GM23248 (cell line): ENCODE measurements at regions not wholly inside any gene's neighbourhood (a gene's known extent, or its start where the extent isn't known, plus 50 kb on each side); places are given as distances from the start of the nearest gene placed in this dataset.
A peak's percentile ranks its signal among the peaks of the same experiment; 100 is the strongest.

ENCODE experiments used
- DNase-seq: peaks from one replicate; pipeline ENCODE4 v3.0.0-alpha.2; 2015
- H2AFZ ChIP-seq: fragments of 200-600 bp; sonication (generic); 2 replicates; pipeline ENCODE4 v1.6.1; 2016; ENCODE audit warnings: antibody characterized with exemption
- H3F3A ChIP-seq: fragments of 200-600 bp; sonication (generic); 2 replicates; pipeline ENCODE4 v1.6.1; 2016; ENCODE audit warnings: mild to moderate bottlenecking, antibody characterized with exemption, mixed run types; ENCODE audit not compliant: insufficient read depth
- H3K27ac ChIP-seq: fragments of 200-600 bp; sonication (generic); 2 replicates; pipeline ENCODE4 v1.5.1; 2016; ENCODE audit warnings: mild to moderate bottlenecking
- H3K27me3 ChIP-seq: fragments of 200-600 bp; sonication (generic); replicated peaks from 2 replicates; pipeline ENCODE4 v1.6.1; 2016; ENCODE audit warnings: mild to moderate bottlenecking; ENCODE audit not compliant: insufficient read depth
- H3K36me3 ChIP-seq: fragments of 200-600 bp; sonication (generic); 2 replicates; pipeline ENCODE4 v1.6.1; 2016; ENCODE audit warnings: low read depth, mild to moderate bottlenecking
- H3K4me1 ChIP-seq: fragments of 200-600 bp; sonication (generic); 2 replicates; pipeline ENCODE4 v1.6.1; 2016; ENCODE audit warnings: mild to moderate bottlenecking; ENCODE audit not compliant: insufficient read depth
- H3K4me2 ChIP-seq: fragments of 200-600 bp; sonication (generic); one replicate; pipeline ENCODE4 v1.6.1; 2016; ENCODE audit warnings: mild to moderate bottlenecking; ENCODE audit not compliant: unreplicated experiment
- H3K4me3 ChIP-seq: fragments of 200-600 bp; sonication (generic); 2 replicates; pipeline ENCODE4 v1.5.1; 2016; ENCODE audit warnings: mild to moderate bottlenecking
- H3K79me2 ChIP-seq: fragments of 200-600 bp; sonication (generic); 2 replicates; pipeline ENCODE4 v1.6.1; 2016; ENCODE audit warnings: mild to moderate bottlenecking; ENCODE audit not compliant: insufficient read depth
- H3K9ac ChIP-seq: fragments of 200-600 bp; sonication (generic); 2 replicates; pipeline ENCODE4 v1.6.1; 2016; ENCODE audit warnings: mild to moderate bottlenecking
- H3K9me2 ChIP-seq: fragments of 200-600 bp; sonication (generic); 2 replicates; pipeline ENCODE4 v1.6.1; 2016; ENCODE audit warnings: mixed run types, mild to moderate bottlenecking, moderate library complexity; ENCODE audit not compliant: insufficient read depth
- H3K9me3 ChIP-seq: fragments of 200-600 bp; sonication (generic); one replicate; pipeline ENCODE4 v1.6.1; 2017; ENCODE audit warnings: low read depth
- H4K20me1 ChIP-seq: fragments of 200-600 bp; sonication (generic); 2 replicates; pipeline ENCODE4 v1.6.0; 2016; ENCODE audit not compliant: insufficient read depth
- EZH2 ChIP-seq: fragments of 200-600 bp; sonication (generic); IDR thresholded peaks from 2 replicates; pipeline ENCODE4 v1.6.1; 2018; ENCODE audit warnings: antibody characterized with exemption, mild to moderate bottlenecking; ENCODE audit not compliant: insufficient read depth, poor library complexity, severe bottlenecking
- EZH2phosphoT487 ChIP-seq: fragments of 200-600 bp; sonication (generic); IDR thresholded peaks from 2 replicates; pipeline ENCODE4 v1.6.1; 2018; ENCODE audit warnings: antibody characterized with exemption, moderate library complexity, mild to moderate bottlenecking, low read depth; ENCODE audit not compliant: insufficient read depth
- WGBS, 2 experiments: methylation state at CpG; one replicate each; pipeline ENCODE4 v1.1.6; 2015 to 2017; ENCODE audit warnings: low lambda C conversion rate in 2 of 2, low coverage in 1 of 2; ENCODE audit errors: missing lambda C conversion rate in 2 of 2; 5-methylcytosine and 5-hydroxymethylcytosine counted together
- in situ Hi-C: fragments of 300-500 bp; cut with MboI; formaldehyde crosslinking; loops from 2 replicates; pipeline ENCODE4 v1.15.0; 2020

GRCh38 chr6:130574146-130574545 lies 208.3 kb downstream of the TMEM200A start:
- no peaks in the 10 kb centered on the region for H3K36me3 ChIP-seq
- no peaks in the 10 kb centered on the region for H3K79me2 ChIP-seq
- no peak overlapping the region for H3K9ac ChIP-seq
- H3K9me3 ChIP-seq: no peaks in the 10 kb centered on the region
- no peaks in the 10 kb centered on the region for H3K4me1 ChIP-seq
- 74 to 79% methylated on average over 2 of the region's 2 CpGs for WGBS, 2 experiments
- H3K4me2 ChIP-seq: no peak overlapping the region
- H3K9me2 ChIP-seq: no peaks in the 10 kb centered on the region
- in situ Hi-C loops: no loop called here
- DNase-seq: no peak
- H4K20me1 ChIP-seq: no peaks in the 10 kb centered on the region
- no peaks in the 10 kb centered on the region for H3K27me3 ChIP-seq
- no peak overlapping the region for H3K4me3 ChIP-seq
- no peak overlapping the region for H3K27ac ChIP-seq
- H3F3A ChIP-seq: no peaks in the 10 kb centered on the region
- TF ChIP-seq EZH2 (no peak), EZH2phosphoT487 (no peak)
- no peak overlapping the region for H2AFZ ChIP-seq

- Histone ChIP-seq H2AFZ (no peak overlapping the region), H3K79me2 (no peaks in the 10 kb centered on the region), H4K20me1 (no peaks in the 10 kb centered on the region), H3K27me3 (no peaks in the 10 kb centered on the region), H3K9me3 (no peaks in the 10 kb centered on the region), H3F3A (no peaks in the 10 kb centered on the region), H3K9ac (no peak overlapping the region), H3K4me2 (no peak overlapping the region), H3K4me3 (no peak overlapping the region), H3K27ac (no peak overlapping the region), H3K4me1 (no peaks in the 10 kb centered on the region), H3K36me3 (no peaks in the 10 kb centered on the region), H3K9me2 (no peaks in the 10 kb centered on the region)
- in situ Hi-C loops: no loop called here
- no peak for TF ChIP-seq EZH2
- TF ChIP-seq EZH2phosphoT487: no peak
- WGBS, 2 experiments: 83 to 87% methylated on average over 3 of the region's 3 CpGs
- no peak for DNase-seq
These were observed 209.7 kb downstream of the TMEM200A start for GRCh38 chr6:130575557-130575956.

- H3K4me3 ChIP-seq: no peak overlapping the region
- no peaks in the 10 kb centered on the region for H4K20me1 ChIP-seq
- TF ChIP-seq EZH2phosphoT487: no peak
- TF ChIP-seq EZH2: no peak
- H3K27me3 ChIP-seq: no peaks in the 10 kb centered on the region
- no peaks in the 10 kb centered on the region for H3K9me3 ChIP-seq
- no peak overlapping the region for H2AFZ ChIP-seq
- no peak for DNase-seq
- H3K4me2 ChIP-seq: no peak overlapping the region
- no peaks in the 10 kb centered on the region for H3K36me3 ChIP-seq
- in situ Hi-C loops: no loop called here
- H3F3A ChIP-seq: no peaks in the 10 kb centered on the region
- no peaks in the 10 kb centered on the region for H3K4me1 ChIP-seq
- H3K27ac ChIP-seq: no peak overlapping the region
- no peaks in the 10 kb centered on the region for H3K79me2 ChIP-seq
- H3K9ac ChIP-seq: no peak overlapping the region
- 96 to 97% methylated on average over 2 of the region's 2 CpGs for WGBS, 2 experiments
- H3K9me2 ChIP-seq: no peaks in the 10 kb centered on the region
These were observed 210.2 kb downstream of the TMEM200A start for GRCh38 chr6:130575971-130576370.

DNA sequence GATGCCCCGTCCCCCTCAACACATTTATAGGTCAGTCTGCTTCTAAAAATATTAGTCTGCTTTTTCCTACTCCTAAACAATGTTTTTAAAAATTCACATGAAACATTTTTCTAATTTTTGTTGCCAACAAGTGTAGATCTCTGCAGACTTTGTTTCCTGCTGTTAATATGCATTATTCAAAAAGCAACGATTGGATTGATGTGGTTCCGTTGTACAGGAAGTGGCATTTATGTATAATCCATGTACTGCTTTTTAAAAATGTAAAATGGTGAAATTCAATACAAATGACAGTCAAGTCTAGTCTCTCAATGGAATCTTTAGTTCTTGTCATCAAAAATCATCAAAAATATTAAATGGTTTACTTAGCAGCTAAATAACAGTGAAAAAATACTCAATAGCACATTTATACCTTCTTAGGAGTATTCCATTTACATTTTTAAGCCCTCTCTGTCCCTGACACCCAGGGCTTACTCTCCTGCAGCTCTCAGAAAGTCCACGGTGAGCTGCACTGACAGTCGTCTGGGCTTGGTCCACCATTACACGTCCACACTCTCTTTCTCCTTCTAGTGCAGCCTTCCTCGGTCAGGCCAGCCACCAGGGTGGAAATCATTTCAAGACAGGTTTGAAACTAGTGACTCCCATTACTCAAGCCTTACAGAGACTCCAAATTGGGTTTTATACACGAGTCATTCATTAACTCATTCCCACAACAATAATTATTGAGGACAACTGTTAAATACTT lies 211.5 kb downstream of the TMEM200A start:
- H3F3A ChIP-seq: no peaks in the 10 kb centered on the region
- TF ChIP-seq EZH2phosphoT487 (no peak), EZH2 (no peak)
- WGBS, 2 experiments: 75 to 76% methylated on average over 8 of the region's 8 CpGs
- H3K9me3 ChIP-seq: no peaks in the 10 kb centered on the region
- no peak for DNase-seq
- H3K9me2 ChIP-seq: no peaks in the 10 kb centered on the region
- no peaks in the 10 kb centered on the region for H3K79me2 ChIP-seq
- H3K4me3 ChIP-seq: no peak overlapping the region
- no peaks in the 10 kb centered on the region for H3K36me3 ChIP-seq
- no peak overlapping the region for H3K9ac ChIP-seq
- no peak overlapping the region for H3K4me2 ChIP-seq
- no peaks in the 10 kb centered on the region for H3K4me1 ChIP-seq
- in situ Hi-C loops: no loop called here
- H3K27ac ChIP-seq: no peak overlapping the region
- peak overlapping the region; percentile 15; the same call in 1 of the 2 replicates for H2AFZ ChIP-seq
- no peaks in the 10 kb centered on the region for H3K27me3 ChIP-seq
- no peaks in the 10 kb centered on the region for H4K20me1 ChIP-seq

DNA sequence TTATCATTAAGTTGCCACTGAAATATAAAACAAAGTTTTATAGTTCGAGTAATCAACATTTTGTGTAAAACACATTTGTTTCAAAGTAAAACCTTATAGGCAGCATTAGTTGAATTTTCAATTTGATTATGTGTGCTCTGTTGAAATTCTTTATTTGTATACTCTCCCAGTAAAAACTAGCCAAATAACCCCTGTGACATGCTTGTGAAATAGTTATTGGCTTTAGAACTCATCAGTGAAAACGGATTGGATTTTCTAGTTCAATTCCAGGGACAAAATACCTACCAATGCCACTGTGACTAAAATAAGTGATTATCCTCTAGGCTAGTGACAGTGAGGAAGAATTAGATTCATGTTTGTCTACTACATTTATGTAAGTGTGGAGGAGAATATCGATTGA lies 212.9 kb downstream of the TMEM200A start:
- H3K27ac ChIP-seq: no peak overlapping the region
- H3K4me1 ChIP-seq: no peaks in the 10 kb centered on the region
- H3K9me3 ChIP-seq: no peaks in the 10 kb centered on the region
- no peak for TF ChIP-seq EZH2
- no peak for TF ChIP-seq EZH2phosphoT487
- 57% methylated on average over 3 of the region's 3 CpGs for WGBS, 2 experiments
- in situ Hi-C loops: no loop called here
- H3K9ac ChIP-seq: no peak overlapping the region
- H3K4me3 ChIP-seq: no peak overlapping the region
- H3K27me3 ChIP-seq: no peaks in the 10 kb centered on the region
- no peaks in the 10 kb centered on the region for H3K36me3 ChIP-seq
- no peaks in the 10 kb centered on the region for H3K9me2 ChIP-seq
- no peak overlapping the region for H3K4me2 ChIP-seq
- no peak overlapping the region for H2AFZ ChIP-seq
- no peaks in the 10 kb centered on the region for H3K79me2 ChIP-seq
- no peaks in the 10 kb centered on the region for H4K20me1 ChIP-seq
- no peak for DNase-seq
- H3F3A ChIP-seq: no peaks in the 10 kb centered on the region
